T-cell (primary cell): ENCODE measurements at regions not wholly inside any gene's neighbourhood (a gene's known extent, or its start where the extent isn't known, plus 50 kb on each side); places are given as distances from the start of the nearest gene placed in this dataset.

Source experiments
- ATAC-seq, 4 experiments: fragments of 200-7000 bp in 3 of 4; fragments of 150-1000 bp in 1 of 4; cut with Tn5 transposase; replicated peaks in 1 of 4; 1 replicate in 3 of 4; 2 replicates in 1 of 4; pipeline ENCODE4 v1.10.0; 2021; ENCODE audit warnings: moderate library complexity in 3 of 4, mild to moderate bottlenecking in 2 of 4, moderate number of reproducible peaks in 1 of 4
- CTCF ChIA-PET, 2 donors: fragments of 300-600 bp; sonication (Branson Sonifier 250); formaldehyde crosslinking; loops; one replicate each; lab custom pipeline; 2022; ENCODE audit warnings: antibody characterized with exemption in 2 of 2; lab: Charles Lee
- POLR2A ChIA-PET, 2 donors: fragments of 300-600 bp; sonication (Branson Sonifier 250); formaldehyde crosslinking; loops; one replicate each; lab custom pipeline; 2022; ENCODE audit warnings: antibody characterized with exemption in 2 of 2; lab: Charles Lee
- DNase-seq, 35 experiments: peaks; one replicate each; pipeline versions ENCODE4 v3.0.0 to v3.0.0-alpha.2; 2013 to 2023
- H3K27ac ChIP-seq: one replicate; pipeline ENCODE4 v1.5.1; 2013; ENCODE audit warnings: low read length
- H3K27me3 ChIP-seq, 2 experiments: replicated peaks in 1 of 2; 1 replicate in 1 of 2; 2 replicates in 1 of 2; pipeline versions ENCODE4 v1.6.1 to v1.7.0; 2013; ENCODE audit warnings: low read length in 1 of 2, mixed read lengths in 1 of 2; ENCODE audit not compliant: control insufficient read depth in 2 of 2, insufficient read depth in 2 of 2; ENCODE audit errors: extremely low read depth in 1 of 2
- H3K36me3 ChIP-seq, 2 donors: 1 replicate in 1 of 2; 2 replicates in 1 of 2; pipeline versions ENCODE4 v1.6.1 to v1.7.0; 2013; ENCODE audit warnings: low read length in 1 of 2; ENCODE audit not compliant: control insufficient read depth in 2 of 2, insufficient read depth in 1 of 2; ENCODE audit errors: extremely low read depth in 1 of 2
- H3K4me1 ChIP-seq, 2 experiments: 1 replicate in 1 of 2; 2 replicates in 1 of 2; pipeline versions ENCODE4 v1.6.1 to v1.7.0; 2013; ENCODE audit warnings: low read length in 2 of 2, mixed read lengths in 1 of 2; ENCODE audit not compliant: insufficient read depth in 2 of 2, control insufficient read depth in 1 of 2; ENCODE audit errors: extremely low read depth in 1 of 2
- H3K4me3 ChIP-seq, 2 donors: 1 replicate in 1 of 2; 2 replicates in 1 of 2; pipeline versions ENCODE4 v1.5.1 to v1.7.0; 2013; ENCODE audit warnings: mild to moderate bottlenecking in 2 of 2, low read length in 1 of 2, moderate library complexity in 1 of 2; ENCODE audit not compliant: control insufficient read depth in 1 of 2; ENCODE audit errors: extremely low read depth in 1 of 2
- H3K9me3 ChIP-seq: 2 replicates; pipeline ENCODE4 v1.7.0; 2013
- H3K27ac Mint-ChIP-seq, 2 donors: one replicate each; pipeline ENCODE4 v1.8.0; 2020 to 2021; ENCODE audit warnings: mild to moderate bottlenecking in 2 of 2, mixed read lengths in 2 of 2
- H3K27me3 Mint-ChIP-seq, 2 donors: one replicate each; pipeline ENCODE4 v1.8.0; 2021 to 2022; ENCODE audit warnings: mixed read lengths in 2 of 2
- H3K36me3 Mint-ChIP-seq: one replicate; pipeline ENCODE4 v1.8.0; 2021; ENCODE audit warnings: mixed read lengths
- H3K4me1 Mint-ChIP-seq, 3 donors: one replicate each; pipeline ENCODE4 v1.8.0; 2020 to 2022; ENCODE audit warnings: mixed read lengths in 3 of 3, mild to moderate bottlenecking in 1 of 3
- H3K4me3 Mint-ChIP-seq, 3 donors: one replicate each; pipeline ENCODE4 v1.8.0; 2020 to 2022; ENCODE audit warnings: mild to moderate bottlenecking in 3 of 3, mixed read lengths in 3 of 3, moderate library complexity in 3 of 3
- H3K9me3 Mint-ChIP-seq, 3 donors: one replicate each; pipeline ENCODE4 v1.8.0; 2020 to 2022; ENCODE audit warnings: mixed read lengths in 3 of 3
- WGBS: methylation state at CpG from one replicate; pipeline ENCODE4 v1.1.5; 2013; ENCODE audit warnings: missing lambda C conversion rate; ENCODE audit not compliant: insufficient coverage; 5-methylcytosine and 5-hydroxymethylcytosine counted together

- peaks cover 9 to 12% (median 9%) of the 10 kb centered on the region in 3 donors for H3K9me3 Mint-ChIP-seq
- H3K36me3 Mint-ChIP-seq: no peaks in the 10 kb centered on the region
- Histone ChIP-seq H3K9me3 (no peaks in the 10 kb centered on the region), H3K27ac (no peak overlapping the region), H3K36me3 (no peaks in the 10 kb centered on the region), H3K27me3 (no peaks in the 10 kb centered on the region), H3K4me3 (no peak overlapping the region), H3K4me1 (no peaks in the 10 kb centered on the region)
- ATAC-seq (no peak), DNase-seq (no peak)
- H3K27ac Mint-ChIP-seq: no peak overlapping the region
- no peaks in the 10 kb centered on the region for H3K4me1 Mint-ChIP-seq
- H3K27me3 Mint-ChIP-seq: no peaks in the 10 kb centered on the region
- no peak overlapping the region for H3K4me3 Mint-ChIP-seq
- no CpG with 5 or more reads among the region's 2 CpGs for WGBS
- ChIA-PET POLR2A (no interaction called here), CTCF (no interaction called here)
Measured at GRCh38 chr1:238101923-238102322, 211.2 kb upstream of the ZP4 start.

- H3K4me1 ChIP-seq: no peaks in the 10 kb centered on the region
- Mint-ChIP-seq H3K4me1 (no peaks in the 10 kb centered on the region), H3K4me3 (no peak overlapping the region), H3K9me3 (peaks cover 11 to 12% (median 12%) of the 10 kb centered on the region in 3 donors), H3K27me3 (no peaks in the 10 kb centered on the region), H3K36me3 (no peaks in the 10 kb centered on the region), H3K27ac (no peak overlapping the region)
- 88% methylated on average over 1 of the region's 2 CpGs for WGBS
- no peaks in the 10 kb centered on the region for H3K36me3 ChIP-seq
- no peak overlapping the region for H3K27ac ChIP-seq
- no peaks in the 10 kb centered on the region for H3K27me3 ChIP-seq
- DNase-seq: no peak
- no peak for ATAC-seq
- H3K9me3 ChIP-seq: no peaks in the 10 kb centered on the region
- ChIA-PET CTCF (no interaction called here), POLR2A (no interaction called here)
- H3K4me3 ChIP-seq: no peak overlapping the region
Measured at GRCh38 chr1:238099871-238100270, 209.1 kb upstream of the ZP4 start.

- ATAC-seq: no peak
- H3K9me3 ChIP-seq: no peaks in the 10 kb centered on the region
- ChIA-PET POLR2A (no interaction called here), CTCF (no interaction called here)
- peaks cover 3 to 31% (median 9%) of the 10 kb centered on the region in 3 donors for H3K9me3 Mint-ChIP-seq
- H3K27me3 ChIP-seq: no peaks in the 10 kb centered on the region
- H3K4me1 Mint-ChIP-seq: no peaks in the 10 kb centered on the region
- H3K27ac ChIP-seq: no peak overlapping the region
- H3K4me3 Mint-ChIP-seq: no peak overlapping the region
- no peaks in the 10 kb centered on the region for H3K27me3 Mint-ChIP-seq
- DNase-seq: no peak
- H3K4me1 ChIP-seq: no peaks in the 10 kb centered on the region
- no peaks in the 10 kb centered on the region for H3K36me3 Mint-ChIP-seq
- H3K4me3 ChIP-seq: no peak overlapping the region
- no peaks in the 10 kb centered on the region for H3K36me3 ChIP-seq
- no peak overlapping the region for H3K27ac Mint-ChIP-seq
Measured at GRCh38 chr1:238089615-238090014, 198.9 kb upstream of the ZP4 start.

- Histone ChIP-seq H3K27ac (no peak overlapping the region), H3K4me3 (no peak overlapping the region), H3K9me3 (no peaks in the 10 kb centered on the region), H3K4me1 (no peaks in the 10 kb centered on the region), H3K36me3 (no peaks in the 10 kb centered on the region), H3K27me3 (no peaks in the 10 kb centered on the region)
- DNase-seq (no peak), ATAC-seq (no peak)
- POLR2A ChIA-PET: no interaction called here
- Mint-ChIP-seq H3K9me3 (peaks cover 3 to 31% (median 9%) of the 10 kb centered on the region in 3 donors), H3K4me3 (no peak overlapping the region), H3K4me1 (no peaks in the 10 kb centered on the region), H3K36me3 (no peaks in the 10 kb centered on the region), H3K27ac (no peak overlapping the region), H3K27me3 (no peaks in the 10 kb centered on the region)
- CTCF ChIA-PET: no interaction called here
- 48% methylated on average over 2 of the region's 4 CpGs for WGBS
Measured at GRCh38 chr1:238088560-238089290, 198.0 kb upstream of the ZP4 start.

GRCh38 chr1:238073991-238074390, 183.3 kb upstream of the ZP4 start:
- no peak overlapping the region for H3K27ac Mint-ChIP-seq
- Histone ChIP-seq H3K9me3 (no peaks in the 10 kb centered on the region), H3K36me3 (no peaks in the 10 kb centered on the region), H3K4me3 (no peak overlapping the region), H3K27me3 (no peaks in the 10 kb centered on the region), H3K27ac (no peak overlapping the region), H3K4me1 (no peaks in the 10 kb centered on the region)
- H3K36me3 Mint-ChIP-seq: no peaks in the 10 kb centered on the region
- no peaks in the 10 kb centered on the region for H3K4me1 Mint-ChIP-seq
- H3K27me3 Mint-ChIP-seq: no peaks in the 10 kb centered on the region
- no CpG with 5 or more reads among the region's 1 CpG for WGBS
- CTCF ChIA-PET: no interaction called here
- POLR2A ChIA-PET: no interaction called here
- ATAC-seq (no peak), DNase-seq (no peak)
- H3K9me3 Mint-ChIP-seq: peaks cover 0 to 22% (median 2%) of the 10 kb centered on the region in 3 donors
- H3K4me3 Mint-ChIP-seq: no peak overlapping the region

- Histone ChIP-seq H3K4me3 (no peak overlapping the region), H3K36me3 (no peaks in the 10 kb centered on the region), H3K9me3 (no peaks in the 10 kb centered on the region), H3K4me1 (no peaks in the 10 kb centered on the region), H3K27me3 (no peaks in the 10 kb centered on the region), H3K27ac (no peak overlapping the region)
- H3K4me3 Mint-ChIP-seq: no peak overlapping the region
- ChIA-PET CTCF (interaction anchor here in 1 of 2 donors (1.0 kb wide), 1 partner anchor 10 kb away, joined by 3 read pairs; no protein-coding TSS in a partner anchor), POLR2A (no interaction called here)
- H3K27me3 Mint-ChIP-seq: no peaks in the 10 kb centered on the region
- no CpG with 5 or more reads among the region's 3 CpGs for WGBS
- DNase-seq (no peak), ATAC-seq (no peak)
- H3K9me3 Mint-ChIP-seq: peaks cover 0 to 9% (median 0%) of the 10 kb centered on the region in 3 donors
- no peaks in the 10 kb centered on the region for H3K36me3 Mint-ChIP-seq
- no peaks in the 10 kb centered on the region for H3K4me1 Mint-ChIP-seq
- H3K27ac Mint-ChIP-seq: no peak overlapping the region
Measured at GRCh38 chr1:238071061-238071460, 180.3 kb upstream of the ZP4 start.
